Endothelial cell of umbilical vein (primary cell): ENCODE measurements at regions not wholly inside any gene's neighbourhood (a gene's known extent, or its start where the extent isn't known, plus 50 kb on each side); places are given as distances from the start of the nearest gene placed in this dataset.

ENCODE experiments used
- EZH2 ChIP-seq: IDR thresholded peaks from 2 replicates; pipeline ENCODE4 v1.6.1; 2012; ENCODE audit warnings: borderline replicate concordance, low read depth, mild to moderate bottlenecking, moderate library complexity, low read length, inconsistent platforms; ENCODE audit not compliant: severe bottlenecking
- TF ChIP-seq, protein P1 (sequence below), 2 donors: IDR thresholded peaks; 1 replicate in 1 of 2; 2 replicates in 1 of 2; pipeline ENCODE4 v1.5.1; 2011; ENCODE audit warnings: low read length in 2 of 2, mild to moderate bottlenecking in 2 of 2, moderate library complexity in 2 of 2, control low read depth in 1 of 2, inconsistent platforms in 1 of 2, low read depth in 1 of 2; ENCODE audit not compliant: insufficient read depth in 1 of 2; ENCODE audit errors: extremely low read depth in 1 of 2

DNA sequence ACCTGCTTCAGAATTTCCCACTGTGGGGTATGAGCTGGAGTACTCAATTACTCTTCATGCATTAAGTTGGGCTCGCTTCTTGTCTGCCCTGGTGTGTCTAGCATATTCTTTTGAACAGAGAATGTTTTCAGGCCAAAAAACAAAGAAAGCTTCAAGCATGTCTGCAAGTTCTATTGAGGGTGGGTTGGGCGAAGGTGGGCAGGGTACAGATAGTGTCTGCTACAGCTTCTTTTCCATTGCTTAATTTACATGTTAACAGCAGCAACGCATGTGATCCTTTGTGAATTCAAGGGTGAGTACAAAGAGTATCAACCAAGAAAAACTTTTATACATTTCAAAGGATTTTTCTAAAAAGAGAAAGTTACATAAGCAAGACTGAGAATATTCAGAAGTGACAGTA is 406.5 kb downstream of the IRS2 start:
- no peak for TF ChIP-seq EZH2
- TF ChIP-seq, protein P1, sequence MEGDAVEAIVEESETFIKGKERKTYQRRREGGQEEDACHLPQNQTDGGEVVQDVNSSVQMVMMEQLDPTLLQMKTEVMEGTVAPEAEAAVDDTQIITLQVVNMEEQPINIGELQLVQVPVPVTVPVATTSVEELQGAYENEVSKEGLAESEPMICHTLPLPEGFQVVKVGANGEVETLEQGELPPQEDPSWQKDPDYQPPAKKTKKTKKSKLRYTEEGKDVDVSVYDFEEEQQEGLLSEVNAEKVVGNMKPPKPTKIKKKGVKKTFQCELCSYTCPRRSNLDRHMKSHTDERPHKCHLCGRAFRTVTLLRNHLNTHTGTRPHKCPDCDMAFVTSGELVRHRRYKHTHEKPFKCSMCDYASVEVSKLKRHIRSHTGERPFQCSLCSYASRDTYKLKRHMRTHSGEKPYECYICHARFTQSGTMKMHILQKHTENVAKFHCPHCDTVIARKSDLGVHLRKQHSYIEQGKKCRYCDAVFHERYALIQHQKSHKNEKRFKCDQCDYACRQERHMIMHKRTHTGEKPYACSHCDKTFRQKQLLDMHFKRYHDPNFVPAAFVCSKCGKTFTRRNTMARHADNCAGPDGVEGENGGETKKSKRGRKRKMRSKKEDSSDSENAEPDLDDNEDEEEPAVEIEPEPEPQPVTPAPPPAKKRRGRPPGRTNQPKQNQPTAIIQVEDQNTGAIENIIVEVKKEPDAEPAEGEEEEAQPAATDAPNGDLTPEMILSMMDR (IDR thresholded peaks at IDR 0.05; ENCODE audit: extremely low read depth in 1 of 2, insufficient read depth in 1 of 2, low read depth in 1 of 2, low read length in 2 of 2): no peak
